ENCODE measurements at regions not wholly inside any gene's neighbourhood (a gene's known extent, or its start where the extent isn't known, plus 50 kb on each side); places are given as distances from the start of the nearest gene placed in this dataset.

GRCh38 chr3:59404064-59404463, 354.2 kb upstream of the CFAP20DC start:
- Histone ChIP-seq H3K4me3 (no peak overlapping the region), H3K36me3 (no peaks in the 10 kb centered on the region), H3K27me3 (replicated peaks; ENCODE audit: insufficient read depth) (no peaks in the 10 kb centered on the region), H3K9me3 (no peaks in the 10 kb centered on the region), H3K4me1 (replicated peaks) (no peaks in the 10 kb centered on the region), H3K27ac (no peak overlapping the region)
- WGBS: 81% methylated on average over 2 of the region's 2 CpGs
- intact Hi-C loops (cut with DNase I): no loop called here
- TF ChIP-seq POLR2A (IDR thresholded peaks at IDR 0.05) (no peak), CTCF (IDR thresholded peaks at IDR 0.05) (no peak), POLR2AphosphoS5 (IDR thresholded peaks at IDR 0.05) (no peak)
- DNase-seq (ENCODE audit: low spot score): no peak

GRCh38 chr3:59401924-59402323, 352.1 kb upstream of the CFAP20DC start:
- Histone ChIP-seq H3K4me1 (replicated peaks) (no peaks in the 10 kb centered on the region), H3K4me3 (no peak overlapping the region), H3K9me3 (no peaks in the 10 kb centered on the region), H3K27ac (no peak overlapping the region), H3K27me3 (replicated peaks; ENCODE audit: insufficient read depth) (no peaks in the 10 kb centered on the region), H3K36me3 (no peaks in the 10 kb centered on the region)
- intact Hi-C loops (cut with DNase I): no loop called here
- WGBS: 81% methylated on average over 2 of the region's 2 CpGs
- no peak for TF ChIP-seq CTCF (IDR thresholded peaks at IDR 0.05)
- TF ChIP-seq POLR2A (IDR thresholded peaks at IDR 0.05): no peak
- TF ChIP-seq POLR2AphosphoS5 (IDR thresholded peaks at IDR 0.05): no peak
- no peak for DNase-seq (ENCODE audit: low spot score)

- no peaks in the 10 kb centered on the region for H3K36me3 ChIP-seq
- no peak for TF ChIP-seq POLR2A (IDR thresholded peaks at IDR 0.05)
- no peak for TF ChIP-seq POLR2AphosphoS5 (IDR thresholded peaks at IDR 0.05)
- TF ChIP-seq CTCF (IDR thresholded peaks at IDR 0.05): no peak
- DNase-seq (ENCODE audit: low spot score): no peak
- H3K27me3 ChIP-seq (replicated peaks; ENCODE audit: insufficient read depth): no peaks in the 10 kb centered on the region
- H3K4me1 ChIP-seq (replicated peaks): no peaks in the 10 kb centered on the region
- intact Hi-C loops (cut with DNase I): no loop called here
- 70% methylated on average over 1 of the region's 1 CpG for WGBS
- H3K4me3 ChIP-seq: no peak overlapping the region
- no peak overlapping the region for H3K27ac ChIP-seq
- no peaks in the 10 kb centered on the region for H3K9me3 ChIP-seq
Observed at GRCh38 chr3:59392116-59392515, 342.3 kb upstream of the CFAP20DC start.

GRCh38 chr3:59391131-59391530, 341.3 kb upstream of the CFAP20DC start:
- WGBS: 95% methylated on average over 7 of the region's 7 CpGs
- no peak for DNase-seq (ENCODE audit: low spot score)
- no peaks in the 10 kb centered on the region for H3K4me1 ChIP-seq (replicated peaks)
- H3K27me3 ChIP-seq (replicated peaks; ENCODE audit: insufficient read depth): no peaks in the 10 kb centered on the region
- no peak overlapping the region for H3K27ac ChIP-seq
- H3K36me3 ChIP-seq: no peaks in the 10 kb centered on the region
- TF ChIP-seq POLR2A (IDR thresholded peaks at IDR 0.05): no peak
- TF ChIP-seq POLR2AphosphoS5 (IDR thresholded peaks at IDR 0.05): no peak
- no peak for TF ChIP-seq CTCF (IDR thresholded peaks at IDR 0.05)
- intact Hi-C loops (cut with DNase I): no loop called here
- H3K4me3 ChIP-seq: no peak overlapping the region
- no peaks in the 10 kb centered on the region for H3K9me3 ChIP-seq

- DNase-seq (ENCODE audit: low spot score): no peak
- WGBS: 84% methylated on average over 3 of the region's 3 CpGs
- TF ChIP-seq POLR2A (IDR thresholded peaks at IDR 0.05) (no peak), POLR2AphosphoS5 (IDR thresholded peaks at IDR 0.05) (no peak), CTCF (IDR thresholded peaks at IDR 0.05) (no peak)
- no peaks in the 10 kb centered on the region for H3K4me1 ChIP-seq (replicated peaks)
- intact Hi-C loops (cut with DNase I): no loop called here
- H3K9me3 ChIP-seq: no peaks in the 10 kb centered on the region
- H3K4me3 ChIP-seq: no peak overlapping the region
- no peak overlapping the region for H3K27ac ChIP-seq
- no peaks in the 10 kb centered on the region for H3K36me3 ChIP-seq
- no peaks in the 10 kb centered on the region for H3K27me3 ChIP-seq (replicated peaks; ENCODE audit: insufficient read depth)
Observed at GRCh38 chr3:59388555-59389270, 338.9 kb upstream of the CFAP20DC start.
